Sigmoid colon (tissue), 4 donors: ENCODE measurements at regions not wholly inside any gene's neighbourhood (a gene's known extent, or its start where the extent isn't known, plus 50 kb on each side); places are given as distances from the start of the nearest gene placed in this dataset.

Source experiments
- EP300 ChIP-seq, 4 donors: sonication (generic); formaldehyde crosslinking; IDR thresholded peaks; one replicate each; pipeline ENCODE4 v1.6.1; 2017; ENCODE audit warnings: antibody characterized with exemption in 4 of 4
- POLR2A ChIP-seq, 2 donors: fragments of 450-650 bp; IDR thresholded peaks; one replicate each; pipeline ENCODE4 v1.6.1; 2016; ENCODE audit warnings: antibody characterized with exemption in 2 of 2, mild to moderate bottlenecking in 2 of 2, moderate library complexity in 2 of 2
- POLR2AphosphoS5 ChIP-seq, 4 donors: sonication (generic); formaldehyde crosslinking; IDR thresholded peaks; one replicate each; pipeline ENCODE4 v1.6.1; 2017; ENCODE audit warnings: antibody characterized with exemption in 4 of 4
- TF ChIP-seq, protein P1 (sequence below), 4 experiments: fragments of 450-650 bp in 3 of 4; fragments of 200-600 bp in 1 of 4; IDR thresholded peaks; one replicate each; pipeline ENCODE4 v1.5.1; 2016 to 2019; ENCODE audit warnings: antibody characterized with exemption in 4 of 4, mild to moderate bottlenecking in 3 of 4, moderate library complexity in 2 of 4

DNA sequence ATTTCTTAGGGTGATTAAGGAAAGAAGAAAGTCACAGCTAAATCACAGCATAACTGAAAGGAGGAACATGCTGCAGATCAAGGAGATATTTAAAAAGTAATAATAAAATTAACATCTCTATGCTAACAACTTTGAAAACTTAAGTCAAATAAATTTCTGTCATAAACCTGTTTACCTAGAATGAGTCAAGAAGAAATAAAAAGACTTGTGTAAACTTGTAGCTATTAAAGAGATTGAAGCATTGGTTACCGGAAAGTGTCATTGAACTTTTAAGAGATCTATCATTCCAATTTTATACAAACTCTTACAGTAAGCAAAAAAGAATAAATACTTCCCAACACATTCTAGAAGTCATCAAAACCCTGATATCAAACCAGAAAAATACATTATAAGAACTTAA lies 520.1 kb upstream of the SYT4 start:
- TF ChIP-seq, protein P1, sequence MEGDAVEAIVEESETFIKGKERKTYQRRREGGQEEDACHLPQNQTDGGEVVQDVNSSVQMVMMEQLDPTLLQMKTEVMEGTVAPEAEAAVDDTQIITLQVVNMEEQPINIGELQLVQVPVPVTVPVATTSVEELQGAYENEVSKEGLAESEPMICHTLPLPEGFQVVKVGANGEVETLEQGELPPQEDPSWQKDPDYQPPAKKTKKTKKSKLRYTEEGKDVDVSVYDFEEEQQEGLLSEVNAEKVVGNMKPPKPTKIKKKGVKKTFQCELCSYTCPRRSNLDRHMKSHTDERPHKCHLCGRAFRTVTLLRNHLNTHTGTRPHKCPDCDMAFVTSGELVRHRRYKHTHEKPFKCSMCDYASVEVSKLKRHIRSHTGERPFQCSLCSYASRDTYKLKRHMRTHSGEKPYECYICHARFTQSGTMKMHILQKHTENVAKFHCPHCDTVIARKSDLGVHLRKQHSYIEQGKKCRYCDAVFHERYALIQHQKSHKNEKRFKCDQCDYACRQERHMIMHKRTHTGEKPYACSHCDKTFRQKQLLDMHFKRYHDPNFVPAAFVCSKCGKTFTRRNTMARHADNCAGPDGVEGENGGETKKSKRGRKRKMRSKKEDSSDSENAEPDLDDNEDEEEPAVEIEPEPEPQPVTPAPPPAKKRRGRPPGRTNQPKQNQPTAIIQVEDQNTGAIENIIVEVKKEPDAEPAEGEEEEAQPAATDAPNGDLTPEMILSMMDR (IDR thresholded peaks at IDR 0.05) = no peak
- TF ChIP-seq EP300 (IDR thresholded peaks at IDR 0.05) (no peak), POLR2A (IDR thresholded peaks at IDR 0.05) (no peak), POLR2AphosphoS5 (IDR thresholded peaks at IDR 0.05) (no peak)
